HCT116 (cell line): ENCODE measurements at regions not wholly inside any gene's neighbourhood (a gene's known extent, or its start where the extent isn't known, plus 50 kb on each side); places are given as distances from the start of the nearest gene placed in this dataset.

Source experiments
- ATAC-seq: fragments of 200-7000 bp; cut with Tn5 transposase; 2 replicates; pipeline ENCODE4 v1.9.1; 2020; ENCODE audit warnings: mild to moderate bottlenecking, moderate library complexity
- BruUV-seq: library from RNA; stranded (reverse); fragments of 400-500 nt; replicated peaks from 2 replicates; lab custom pipeline; 2021; lab: Mats Ljungman, UMichigan
- CTCF ChIA-PET: fragments of 300-600 bp; sonication (Branson Sonifier 250); formaldehyde crosslinking; loops from one replicate; lab custom pipeline; 2021; ENCODE audit warnings: antibody characterized with exemption; lab: Charles Lee
- POLR2A ChIA-PET: fragments of 300-600, 350-600 bp; sonication (Branson Sonifier 250); formaldehyde crosslinking; loops from one replicate; lab custom pipeline; 2021; ENCODE audit warnings: antibody characterized with exemption; lab: Charles Lee
- RAD21 ChIA-PET, 2 experiments: fragments of 300-600 bp; sonication (Branson Sonifier 250); formaldehyde crosslinking; loops; one replicate each; lab custom pipeline; 2023; ENCODE audit warnings: low total read pairs in 2 of 2; ENCODE audit not compliant: uncharacterized antibody in 2 of 2, unreplicated experiment in 2 of 2, low non-redundant PET in 1 of 2; lab: Charles Lee
- DNase-seq: peaks from one replicate; pipeline ENCODE4 v3.0.0-alpha.2; 2010; ENCODE audit warnings: low read depth, low spot score
- H2AFZ ChIP-seq: fragments of 200-600 bp; shearing (Covaris generic), sonication (generic); 2 replicates; pipeline ENCODE4 v1.6.1; 2017; ENCODE audit warnings: low read depth, mixed run types, mixed read lengths, antibody characterized with exemption, low read length; ENCODE audit not compliant: poor library complexity, severe bottlenecking
- H3K27ac ChIP-seq: 2 replicates; pipeline ENCODE4 v1.5.1; 2012; ENCODE audit warnings: low read depth, low read length
- H3K27me3 ChIP-seq: fragments of 200-600 bp; sonication (generic); 2 replicates; pipeline ENCODE4 v1.6.1; 2016; ENCODE audit warnings: mixed run types, low read length, mixed read lengths; ENCODE audit not compliant: insufficient read depth
- H3K36me3 ChIP-seq, 2 experiments: fragments of 200-500 bp in 1 of 2; fragments of 200-600 bp in 1 of 2; sonication (Bioruptor generic) in 1 of 2; sonication (generic) in 1 of 2; 2 replicates each; pipeline versions ENCODE4 v1.5.1 to v1.6.1; 2014 to 2016; ENCODE audit warnings: low read length in 2 of 2, inconsistent platforms in 1 of 2, mixed read lengths in 1 of 2, mixed run types in 1 of 2; ENCODE audit not compliant: insufficient read depth in 2 of 2, control insufficient read depth in 1 of 2
- H3K4me1 ChIP-seq, 2 experiments: fragments of 200-600 bp in 1 of 2; sonication (generic) in 1 of 2; 2 replicates each; pipeline versions ENCODE4 v1.5.1 to v1.6.1; 2012 to 2017; ENCODE audit warnings: low read length in 2 of 2, inconsistent platforms in 1 of 2, mild to moderate bottlenecking in 1 of 2, mixed read lengths in 1 of 2, mixed run types in 1 of 2, moderate library complexity in 1 of 2; ENCODE audit not compliant: insufficient read depth in 2 of 2, control insufficient read depth in 1 of 2
- H3K4me2 ChIP-seq: fragments of 200-600 bp; sonication (generic); 2 replicates; pipeline ENCODE4 v1.6.1; 2017; ENCODE audit warnings: mixed run types, low read length, mixed read lengths
- H3K4me3 ChIP-seq, 2 experiments: fragments of 200-600 bp in 1 of 2; sonication (generic) in 1 of 2; replicated peaks in 1 of 2; 2 replicates each; pipeline ENCODE4 v1.5.1; 2011 to 2016; ENCODE audit warnings: low read length in 2 of 2, control low read depth in 1 of 2, low read depth in 1 of 2, mild to moderate bottlenecking in 1 of 2, mixed read lengths in 1 of 2, mixed run types in 1 of 2
- H3K79me2 ChIP-seq: fragments of 200-600 bp; sonication (generic); 2 replicates; pipeline ENCODE4 v1.6.1; 2017; ENCODE audit warnings: mild to moderate bottlenecking, mixed run types, low read length, moderate library complexity, mixed read lengths; ENCODE audit not compliant: insufficient read depth
- H3K9ac ChIP-seq: fragments of 200-600 bp; sonication (generic); 2 replicates; pipeline ENCODE4 v1.6.1; 2016; ENCODE audit warnings: low read length, mixed read lengths
- H3K9me2 ChIP-seq: fragments of 200-600 bp; sonication (generic), shearing (Covaris generic); 2 replicates; pipeline ENCODE4 v1.6.1; 2017; ENCODE audit warnings: mixed run types, mild to moderate bottlenecking, moderate library complexity; ENCODE audit not compliant: insufficient read depth
- H3K9me3 ChIP-seq, 2 experiments: fragments of 200-500 bp in 1 of 2; fragments of 200-600 bp in 1 of 2; sonication (Bioruptor generic) in 1 of 2; sonication (generic) in 1 of 2; 2 replicates each; pipeline ENCODE4 v1.6.1; 2014 to 2017; ENCODE audit warnings: low read length in 2 of 2, mixed read lengths in 2 of 2, inconsistent platforms in 1 of 2, low read depth in 1 of 2, mild to moderate bottlenecking in 1 of 2, mixed run types in 1 of 2, moderate library complexity in 1 of 2; ENCODE audit not compliant: control insufficient read depth in 1 of 2, insufficient read depth in 1 of 2
- H4K20me1 ChIP-seq: fragments of 200-600 bp; sonication (generic), shearing (Covaris generic); 2 replicates; pipeline ENCODE4 v1.6.1; 2017; ENCODE audit warnings: mixed run types, mild to moderate bottlenecking, moderate library complexity; ENCODE audit not compliant: insufficient read depth
- EGR1 ChIP-seq: IDR thresholded peaks from 2 replicates; pipeline ENCODE4 v1.6.1; 2012; ENCODE audit warnings: low read depth
- EZH2phosphoT487 ChIP-seq: fragments of 200-600 bp; IDR thresholded peaks from 2 replicates; pipeline ENCODE4 v1.6.1; 2018; ENCODE audit warnings: antibody characterized with exemption, borderline replicate concordance
- POLR2A ChIP-seq: IDR thresholded peaks from 2 replicates; pipeline ENCODE4 v1.7.0; 2011; ENCODE audit warnings: borderline replicate concordance; ENCODE audit not compliant: insufficient read depth, insufficient read length; ENCODE audit errors: extremely low read depth
- RAD21 ChIP-seq: IDR thresholded peaks from 2 replicates; pipeline ENCODE4 v1.6.1; 2012; ENCODE audit warnings: low read depth, mild to moderate bottlenecking
- SIN3A ChIP-seq: IDR thresholded peaks from 2 replicates; pipeline ENCODE4 v1.6.1; 2012; ENCODE audit warnings: low read depth
- SP1 ChIP-seq: IDR thresholded peaks from 2 replicates; pipeline ENCODE4 v1.6.1; 2012; ENCODE audit warnings: low read depth
- TCF7L2 ChIP-seq: IDR thresholded peaks from 2 replicates; pipeline ENCODE4 v1.7.0; 2011; ENCODE audit warnings: borderline replicate concordance, inconsistent platforms; ENCODE audit not compliant: insufficient read depth, insufficient read length; ENCODE audit errors: extremely low read depth
- YY1 ChIP-seq: IDR thresholded peaks from 2 replicates; pipeline ENCODE4 v1.6.1; 2011; ENCODE audit warnings: low read length, low read depth, moderate library complexity, mild to moderate bottlenecking; ENCODE audit not compliant: insufficient replicate concordance; ENCODE audit errors: extremely low read depth
- ZNF274 ChIP-seq: fragments of 200-500 bp; sonication (Bioruptor generic); IDR thresholded peaks from 2 replicates; pipeline ENCODE4 v1.6.1; 2014; ENCODE audit warnings: mild to moderate bottlenecking, low read depth, low read length, inconsistent platforms
- intact Hi-C: fragments of 100-400 bp; cut with micrococcal nuclease; formaldehyde crosslinking; loops from 2 replicates; pipeline ENCODE4 v1.10.0; 2022
- TF ChIP-seq, protein P1 (sequence below): IDR thresholded peaks from 2 replicates; pipeline ENCODE4 v1.6.1; 2011; ENCODE audit warnings: mild to moderate bottlenecking, low read length, moderate library complexity; ENCODE audit not compliant: insufficient replicate concordance; ENCODE audit errors: extremely low read depth
- TF ChIP-seq, protein P2 (sequence below): IDR thresholded peaks from 2 replicates; pipeline ENCODE4 v1.6.1; 2012

DNA sequence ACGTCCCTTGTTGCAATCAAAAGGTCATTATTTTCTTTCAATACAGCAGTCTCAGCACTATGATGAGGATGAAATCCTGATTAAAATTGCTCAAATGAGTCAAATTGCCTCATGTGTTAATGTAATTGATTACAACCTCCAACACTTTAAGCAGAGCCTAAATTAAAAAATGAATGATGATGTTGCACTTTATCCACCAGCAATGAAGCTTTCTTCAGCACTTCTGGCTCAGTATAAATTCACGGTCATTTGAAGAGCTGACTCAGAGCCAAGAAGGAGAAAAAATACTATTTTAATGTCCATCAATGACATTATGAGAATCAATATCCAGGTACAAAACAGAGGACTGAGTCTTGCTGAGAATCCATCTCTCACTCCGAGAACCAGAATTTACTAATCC lies 792.6 kb upstream of the ATXN8OS start:
- RAD21 ChIA-PET = no interaction called here
- H3K36me3 ChIP-seq = no peaks in the 10 kb centered on the region
- CTCF ChIA-PET = no interaction called here
- H3K4me3 ChIP-seq = no peak overlapping the region
- POLR2A ChIA-PET = no interaction called here
- H3K27ac ChIP-seq = no peak overlapping the region
- no peaks in the 10 kb centered on the region for H3K79me2 ChIP-seq
- ATAC-seq = no peak
- H3K9me3 ChIP-seq = no peaks in the 10 kb centered on the region
- H3K9me2 ChIP-seq = no peaks in the 10 kb centered on the region
- no TSS peak for BruUV-seq
- no peaks in the 10 kb centered on the region for H4K20me1 ChIP-seq
- DNase-seq = no peak
- no peak for TF ChIP-seq TCF7L2
- TF ChIP-seq YY1 = no peak
- TF ChIP-seq EZH2phosphoT487 = no peak
- TF ChIP-seq EGR1 = no peak
- no peak for TF ChIP-seq SP1
- no peak for TF ChIP-seq RAD21
- TF ChIP-seq, protein P1, sequence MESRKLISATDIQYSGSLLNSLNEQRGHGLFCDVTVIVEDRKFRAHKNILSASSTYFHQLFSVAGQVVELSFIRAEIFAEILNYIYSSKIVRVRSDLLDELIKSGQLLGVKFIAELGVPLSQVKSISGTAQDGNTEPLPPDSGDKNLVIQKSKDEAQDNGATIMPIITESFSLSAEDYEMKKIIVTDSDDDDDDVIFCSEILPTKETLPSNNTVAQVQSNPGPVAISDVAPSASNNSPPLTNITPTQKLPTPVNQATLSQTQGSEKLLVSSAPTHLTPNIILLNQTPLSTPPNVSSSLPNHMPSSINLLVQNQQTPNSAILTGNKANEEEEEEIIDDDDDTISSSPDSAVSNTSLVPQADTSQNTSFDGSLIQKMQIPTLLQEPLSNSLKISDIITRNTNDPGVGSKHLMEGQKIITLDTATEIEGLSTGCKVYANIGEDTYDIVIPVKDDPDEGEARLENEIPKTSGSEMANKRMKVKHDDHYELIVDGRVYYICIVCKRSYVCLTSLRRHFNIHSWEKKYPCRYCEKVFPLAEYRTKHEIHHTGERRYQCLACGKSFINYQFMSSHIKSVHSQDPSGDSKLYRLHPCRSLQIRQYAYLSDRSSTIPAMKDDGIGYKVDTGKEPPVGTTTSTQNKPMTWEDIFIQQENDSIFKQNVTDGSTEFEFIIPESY = no peak
- TF ChIP-seq POLR2A = no peak
- TF ChIP-seq, protein P2, sequence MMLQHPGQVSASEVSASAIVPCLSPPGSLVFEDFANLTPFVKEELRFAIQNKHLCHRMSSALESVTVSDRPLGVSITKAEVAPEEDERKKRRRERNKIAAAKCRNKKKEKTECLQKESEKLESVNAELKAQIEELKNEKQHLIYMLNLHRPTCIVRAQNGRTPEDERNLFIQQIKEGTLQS = no peak
- no peak for TF ChIP-seq ZNF274
- TF ChIP-seq SIN3A = no peak
- intact Hi-C loops = no loop called here
- H2AFZ ChIP-seq = no peak overlapping the region
- H3K4me1 ChIP-seq = no peaks in the 10 kb centered on the region
- H3K4me2 ChIP-seq = no peak overlapping the region
- H3K27me3 ChIP-seq = no peaks in the 10 kb centered on the region
- H3K9ac ChIP-seq = no peak overlapping the region
